H9 (cell line): ENCODE measurements at regions not wholly inside any gene's neighbourhood (a gene's known extent, or its start where the extent isn't known, plus 50 kb on each side); places are given as distances from the start of the nearest gene placed in this dataset.

Source experiments
- DNase-seq: peaks from one replicate; pipeline ENCODE4 v3.0.0-alpha.2; 2017
- H2AFZ ChIP-seq: one replicate; pipeline ENCODE4 v1.6.1; 2013; ENCODE audit warnings: mild to moderate bottlenecking, low read length, control low read depth, moderate library complexity
- H2AK5ac ChIP-seq: 2 replicates; pipeline ENCODE4 v1.6.1; 2013; ENCODE audit warnings: low read length, control low read depth, mixed read lengths; ENCODE audit not compliant: insufficient read length
- H2BK120ac ChIP-seq: one replicate; pipeline ENCODE4 v1.6.1; 2013; ENCODE audit warnings: low read depth, mild to moderate bottlenecking, low read length, control low read depth, inconsistent platforms; ENCODE audit not compliant: poor library complexity, severe bottlenecking
- H2BK12ac ChIP-seq: 2 replicates; pipeline ENCODE4 v1.6.1; 2013; ENCODE audit warnings: low read length, control low read depth, mixed read lengths, low read depth; ENCODE audit not compliant: insufficient read length
- H2BK15ac ChIP-seq: 2 replicates; pipeline ENCODE4 v1.6.1; 2013; ENCODE audit warnings: low read depth, low read length, control low read depth
- H2BK20ac ChIP-seq: one replicate; pipeline ENCODE4 v1.6.1; 2013; ENCODE audit warnings: low read depth, mild to moderate bottlenecking, low read length, control low read depth, inconsistent platforms; ENCODE audit not compliant: poor library complexity, severe bottlenecking
- H2BK5ac ChIP-seq: 2 replicates; pipeline ENCODE4 v1.6.1; 2013; ENCODE audit warnings: low read length, control low read depth, mixed read lengths; ENCODE audit not compliant: insufficient read length
- H3K14ac ChIP-seq: 2 replicates; pipeline ENCODE4 v1.6.1; 2013; ENCODE audit warnings: low read length, control low read depth; ENCODE audit not compliant: insufficient read depth
- H3K18ac ChIP-seq: 2 replicates; pipeline ENCODE4 v1.6.1; 2013; ENCODE audit warnings: low read depth, mild to moderate bottlenecking, mixed read lengths, low read length, control low read depth; ENCODE audit not compliant: insufficient read length
- H3K23ac ChIP-seq: 2 replicates; pipeline ENCODE4 v1.6.1; 2013; ENCODE audit warnings: low read length, control low read depth, mixed read lengths, low read depth; ENCODE audit not compliant: insufficient read length
- H3K23me2 ChIP-seq: 2 replicates; pipeline ENCODE4 v1.6.1; 2013; ENCODE audit warnings: low read depth, mild to moderate bottlenecking, mixed read lengths, low read length, control low read depth; ENCODE audit not compliant: insufficient read length, poor library complexity, severe bottlenecking
- H3K27ac ChIP-seq: 2 replicates; pipeline ENCODE4 v1.5.1; 2013; ENCODE audit warnings: low read length, control low read depth, mixed read lengths, low read depth; ENCODE audit not compliant: insufficient read length
- H3K27me3 ChIP-seq: 2 replicates; pipeline ENCODE4 v1.6.1; 2013; ENCODE audit warnings: low read length, control low read depth, inconsistent platforms; ENCODE audit not compliant: insufficient read depth
- H3K4ac ChIP-seq: 2 replicates; pipeline ENCODE4 v1.6.1; 2013; ENCODE audit warnings: low read depth, mild to moderate bottlenecking, control low read depth, inconsistent platforms, low read length, moderate library complexity
- H3K4me1 ChIP-seq: 2 replicates; pipeline ENCODE4 v1.6.1; 2013; ENCODE audit warnings: low read length, control low read depth, inconsistent platforms; ENCODE audit not compliant: insufficient read depth
- H3K4me2 ChIP-seq: 2 replicates; pipeline ENCODE4 v1.6.1; 2013; ENCODE audit warnings: low read length, control low read depth, mixed read lengths; ENCODE audit not compliant: insufficient read length, insufficient read depth
- H3K56ac ChIP-seq: 2 replicates; pipeline ENCODE4 v1.6.1; 2013; ENCODE audit warnings: low read depth, mild to moderate bottlenecking, mixed read lengths, low read length, control low read depth; ENCODE audit not compliant: insufficient read length
- H3K79me1 ChIP-seq: 2 replicates; pipeline ENCODE4 v1.6.1; 2013; ENCODE audit warnings: low read depth, mild to moderate bottlenecking, moderate library complexity, low read length, control low read depth, inconsistent platforms; ENCODE audit not compliant: insufficient read depth, poor library complexity, severe bottlenecking
- H3K79me2 ChIP-seq: 2 replicates; pipeline ENCODE4 v1.6.1; 2013; ENCODE audit warnings: low read length, control low read depth, inconsistent platforms; ENCODE audit not compliant: insufficient read depth
- H3K9ac ChIP-seq: 2 replicates; pipeline ENCODE4 v1.6.1; 2013; ENCODE audit warnings: low read length, control low read depth, mixed read lengths; ENCODE audit not compliant: insufficient read length; ENCODE audit errors: extremely low read depth
- H3K9me3 ChIP-seq: one replicate; pipeline ENCODE4 v1.6.1; 2013; ENCODE audit warnings: low read depth, low read length, inconsistent platforms; ENCODE audit not compliant: control insufficient read depth
- H3T11ph ChIP-seq: one replicate; pipeline ENCODE4 v1.6.1; 2013; ENCODE audit warnings: mild to moderate bottlenecking, low read length, control low read depth, inconsistent platforms
- H4K20me1 ChIP-seq: one replicate; pipeline ENCODE4 v1.6.1; 2013; ENCODE audit not compliant: control insufficient read depth, insufficient read length, insufficient read depth
- H4K5ac ChIP-seq: 2 replicates; pipeline ENCODE4 v1.6.1; 2013; ENCODE audit warnings: low read depth, mild to moderate bottlenecking, mixed read lengths, low read length, control low read depth; ENCODE audit not compliant: insufficient read length
- H4K8ac ChIP-seq: replicated peaks from 2 replicates; pipeline ENCODE4 v1.6.1; 2013; ENCODE audit warnings: low read length, control low read depth, mixed read lengths, low read depth; ENCODE audit not compliant: insufficient read length
- H4K91ac ChIP-seq: 2 replicates; pipeline ENCODE4 v1.6.1; 2013; ENCODE audit warnings: low read depth, mild to moderate bottlenecking, moderate library complexity, mixed read lengths, low read length, control low read depth; ENCODE audit not compliant: insufficient read length
- H3K27ac Mint-ChIP-seq, 3 experiments: 2 replicates in 2 of 3; 3 replicates in 1 of 3; pipeline ENCODE4 v1.8.0; 2020 to 2021; ENCODE audit warnings: mixed read lengths in 3 of 3, mild to moderate bottlenecking in 1 of 3, moderate library complexity in 1 of 3
- H3K27me3 Mint-ChIP-seq: 2 replicates; pipeline ENCODE4 v1.8.0; 2021; ENCODE audit warnings: low read depth, mild to moderate bottlenecking, moderate library complexity, mixed read lengths
- H3K36me3 Mint-ChIP-seq, 3 experiments: 2 replicates in 2 of 3; 3 replicates in 1 of 3; pipeline ENCODE4 v1.8.0; 2020 to 2021; ENCODE audit warnings: low read depth in 3 of 3, mixed read lengths in 3 of 3; ENCODE audit not compliant: insufficient read depth in 1 of 3
- H3K4me1 Mint-ChIP-seq, 2 experiments: 2 replicates each; pipeline ENCODE4 v1.8.0; 2020; ENCODE audit warnings: mixed read lengths in 2 of 2
- H3K4me3 Mint-ChIP-seq, 2 experiments: 2 replicates in 1 of 2; 3 replicates in 1 of 2; pipeline ENCODE4 v1.8.0; 2020 to 2021; ENCODE audit warnings: mild to moderate bottlenecking in 2 of 2, mixed read lengths in 2 of 2, moderate library complexity in 1 of 2
- H3K9me3 Mint-ChIP-seq, 2 experiments: 2 replicates in 1 of 2; 3 replicates in 1 of 2; pipeline ENCODE4 v1.8.0; 2020; ENCODE audit warnings: mild to moderate bottlenecking in 2 of 2, mixed read lengths in 2 of 2, moderate library complexity in 1 of 2
- CTCF ChIP-seq: fragments of 200-600 bp; sonication (generic); conservative IDR thresholded peaks from 3 replicates; pipeline ENCODE4 v1.8.0; 2021; ENCODE audit warnings: antibody characterized with exemption, mild to moderate bottlenecking
- WGBS: extraction: QIAGEN DNeasy Blood & Tissue Kit; methylation state at CpG from one replicate; pipeline ENCODE4 v1.1.7; 2013; ENCODE audit warnings: missing lambda C conversion rate, low lambda C conversion rate, mixed read lengths; ENCODE audit not compliant: insufficient read length; ENCODE audit errors: extremely low coverage; 5-methylcytosine and 5-hydroxymethylcytosine counted together

DNA sequence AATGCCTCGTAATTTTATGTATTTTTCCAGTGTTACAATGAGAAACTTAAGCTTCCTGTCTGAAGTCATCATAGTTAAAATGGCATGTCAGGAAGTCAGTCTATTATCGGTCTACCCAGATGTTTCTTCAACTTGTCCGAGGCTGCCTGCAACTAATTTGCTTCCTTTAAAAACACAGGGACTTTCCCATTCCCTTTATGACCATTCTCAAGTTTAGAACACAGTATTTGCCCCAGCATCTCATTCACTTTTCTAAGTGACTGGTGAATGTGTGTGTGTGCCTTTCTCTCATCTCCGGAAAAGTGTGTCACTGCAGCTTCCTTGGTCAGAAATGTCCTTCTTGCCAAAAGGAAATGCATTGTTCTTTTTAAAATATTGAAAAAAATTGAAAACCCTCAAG lies 466.6 kb downstream of the RAP2B start:
- H4K91ac ChIP-seq = no peak overlapping the region
- no peaks in the 10 kb centered on the region; the same call in 1 of the 2 replicates for H3K4me1 ChIP-seq
- Mint-ChIP-seq H3K27ac (no peak overlapping the region), H3K4me3 (no peak overlapping the region), H3K27me3 (no peaks in the 10 kb centered on the region), H3K9me3 (no peaks in the 10 kb centered on the region), H3K4me1 (peaks cover 2 to 14% of the 10 kb centered on the region in 2 experiments; a peak in 2 of 4 replicates), H3K36me3 (no peaks in the 10 kb centered on the region)
- no peaks in the 10 kb centered on the region for H3K79me1 ChIP-seq
- WGBS = no CpG with 5 or more reads among the region's 4 CpGs
- no peak overlapping the region for H2AFZ ChIP-seq
- H2AK5ac ChIP-seq = no peak overlapping the region
- no peak for TF ChIP-seq CTCF
- no peak overlapping the region for H4K5ac ChIP-seq
- H2BK5ac ChIP-seq = no peak overlapping the region
- no peak overlapping the region for H2BK12ac ChIP-seq
- H3K56ac ChIP-seq = no peak overlapping the region
- no peaks in the 10 kb centered on the region for H3K9me3 ChIP-seq
- H3K4ac ChIP-seq = no peak overlapping the region
- no peak overlapping the region for H3K27ac ChIP-seq
- no peaks in the 10 kb centered on the region for H4K20me1 ChIP-seq
- no peak overlapping the region for H2BK120ac ChIP-seq
- no peak overlapping the region for H4K8ac ChIP-seq
- H3T11ph ChIP-seq = no peak overlapping the region
- H3K14ac ChIP-seq = no peak overlapping the region
- no peak overlapping the region for H3K18ac ChIP-seq
- no peak overlapping the region for H3K23ac ChIP-seq
- DNase-seq = no peak
- no peak overlapping the region for H3K9ac ChIP-seq
- no peak overlapping the region for H2BK20ac ChIP-seq
- H3K4me2 ChIP-seq = no peak overlapping the region
- H3K23me2 ChIP-seq = no peaks in the 10 kb centered on the region
- H2BK15ac ChIP-seq = no peak overlapping the region
- H3K79me2 ChIP-seq = no peaks in the 10 kb centered on the region
- H3K27me3 ChIP-seq = no peaks in the 10 kb centered on the region
